NCI-H82 treated with DMSO at 0.1 percent for 48 hours (cell line): ENCODE measurements at regions not wholly inside any gene's neighbourhood (a gene's known extent, or its start where the extent isn't known, plus 50 kb on each side); places are given as distances from the start of the nearest gene placed in this dataset.

Source experiments
- DNase-seq: peaks from one replicate; lab custom pipeline; 2025; ENCODE audit not compliant: unreplicated experiment; lab: John Stamatoyannopoulos, UW

GRCh38 chr10:129361676-129362376, 105.2 kb upstream of the MGMT start:
- DNase-seq = no peak

GRCh38 chr10:129364949-129365348, 102.1 kb upstream of the MGMT start:
- DNase-seq = no peak

GRCh38 chr10:129365767-129366402, 101.2 kb upstream of the MGMT start:
- no peak for DNase-seq

GRCh38 chr10:129366450-129366849, 100.6 kb upstream of the MGMT start:
- no peak for DNase-seq

- no peak for DNase-seq
These were observed 97.5 kb upstream of the MGMT start for GRCh38 chr10:129369566-129369965.

GRCh38 chr10:129371541-129371940, 95.5 kb upstream of the MGMT start:
- no peak for DNase-seq

GRCh38 chr10:129372172-129372571, 94.9 kb upstream of the MGMT start:
- no peak for DNase-seq

- DNase-seq = no peak
These were observed 93.8 kb upstream of the MGMT start for GRCh38 chr10:129373231-129373630.

- DNase-seq = no peak
These were observed 93.3 kb upstream of the MGMT start for GRCh38 chr10:129373718-129374117.

GRCh38 chr10:129375171-129375570, 91.9 kb upstream of the MGMT start:
- no peak for DNase-seq

- DNase-seq = no peak
These were observed 91.1 kb upstream of the MGMT start for GRCh38 chr10:129375912-129376311.

- DNase-seq = no peak
These were observed 86.8 kb upstream of the MGMT start for GRCh38 chr10:129380279-129380678.

- no peak for DNase-seq
These were observed 85.3 kb upstream of the MGMT start for GRCh38 chr10:129381741-129382140.

- DNase-seq = no peak
These were observed 84.6 kb upstream of the MGMT start for GRCh38 chr10:129382401-129382800.

GRCh38 chr10:129383651-129384050, 83.4 kb upstream of the MGMT start:
- DNase-seq = no peak

GRCh38 chr10:129385600-129385999, 81.4 kb upstream of the MGMT start:
- DNase-seq = no peak

- DNase-seq = no peak
These were observed 80.4 kb upstream of the MGMT start for GRCh38 chr10:129386415-129387257.

GRCh38 chr10:129387258-129387525, 79.8 kb upstream of the MGMT start:
- DNase-seq = no peak

GRCh38 chr10:129388435-129388834, 78.6 kb upstream of the MGMT start:
- DNase-seq = no peak

GRCh38 chr10:129389194-129389593, 77.8 kb upstream of the MGMT start:
- DNase-seq = no peak

GRCh38 chr10:129390147-129390546, 76.9 kb upstream of the MGMT start:
- no peak for DNase-seq

GRCh38 chr10:129390726-129391125, 76.3 kb upstream of the MGMT start:
- DNase-seq = no peak
